ENCODE measurements at regions not wholly inside any gene's neighbourhood (a gene's known extent, or its start where the extent isn't known, plus 50 kb on each side); places are given as distances from the start of the nearest gene placed in this dataset.

DNA sequence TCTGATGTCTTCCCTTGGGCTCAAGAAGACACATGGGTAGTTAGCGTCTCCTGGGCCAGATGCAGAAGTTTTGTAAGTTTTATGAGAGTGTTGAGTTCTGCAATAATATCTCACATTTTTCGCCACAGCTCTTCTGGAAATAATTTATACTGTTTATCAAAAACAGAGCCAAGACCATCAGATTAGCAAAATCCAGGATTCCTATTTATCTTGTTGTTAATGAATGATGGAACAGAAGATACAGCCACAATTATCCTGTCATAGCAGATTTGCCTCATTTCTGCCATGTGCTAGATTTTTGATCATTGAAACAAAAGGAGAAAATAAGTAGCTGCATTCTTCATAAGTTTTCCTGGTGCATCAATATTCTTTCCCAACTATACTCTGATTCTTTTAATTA is 1048.6 kb upstream of the KLHL29 start:
- TF ChIP-seq POLR2A (IDR thresholded peaks at IDR 0.05) (no peak), CTCF (IDR thresholded peaks at IDR 0.05) (no peak)
- H3K27ac ChIP-seq, result no peak overlapping the region
- no peaks in the 10 kb centered on the region for H3K27me3 ChIP-seq
- intact Hi-C loops (cut with DNase I), result no loop called here
- DNase-seq, result no peak
- H3K4me3 ChIP-seq, result no peak overlapping the region
- no peaks in the 10 kb centered on the region for H3K4me1 ChIP-seq
- 71 to 90% (median 78%) methylated on average over 2 of the region's 2 CpGs for WGBS, 4 donors
- no peak for ATAC-seq
- H3K9me3 ChIP-seq, result no peaks in the 10 kb centered on the region
- no peaks in the 10 kb centered on the region for H3K36me3 ChIP-seq

DNA sequence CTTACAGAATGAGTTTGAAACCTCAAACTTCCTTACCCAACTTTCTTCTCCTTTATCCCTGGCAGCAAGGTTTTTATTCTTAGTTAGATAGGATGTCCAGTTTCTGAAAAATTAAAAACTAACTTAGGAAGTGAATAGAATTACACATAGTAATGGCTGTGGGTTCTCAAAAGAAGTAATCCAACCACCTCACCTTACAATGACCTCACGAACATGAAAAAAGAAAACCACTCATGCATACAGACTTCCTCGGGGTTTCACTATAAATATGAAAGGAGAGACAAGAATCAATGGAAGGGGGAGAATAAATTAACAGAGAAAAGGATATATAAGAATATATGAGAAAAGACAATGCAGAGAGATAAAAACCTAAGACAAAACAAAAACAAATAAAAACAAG is 1044.3 kb upstream of the KLHL29 start:
- Histone ChIP-seq H3K4me1 (no peaks in the 10 kb centered on the region), H3K27me3 (no peaks in the 10 kb centered on the region), H3K9me3 (no peaks in the 10 kb centered on the region), H3K4me3 (no peak overlapping the region), H3K36me3 (no peaks in the 10 kb centered on the region), H3K27ac (no peak overlapping the region)
- no peak for TF ChIP-seq POLR2A (IDR thresholded peaks at IDR 0.05)
- TF ChIP-seq CTCF (IDR thresholded peaks at IDR 0.05), result no peak
- DNase-seq (no peak), ATAC-seq (no peak)
- 85 to 96% (median 90%) methylated on average over 2 of the region's 2 CpGs for WGBS, 4 donors
- intact Hi-C loops (cut with DNase I), result no loop called here

DNA sequence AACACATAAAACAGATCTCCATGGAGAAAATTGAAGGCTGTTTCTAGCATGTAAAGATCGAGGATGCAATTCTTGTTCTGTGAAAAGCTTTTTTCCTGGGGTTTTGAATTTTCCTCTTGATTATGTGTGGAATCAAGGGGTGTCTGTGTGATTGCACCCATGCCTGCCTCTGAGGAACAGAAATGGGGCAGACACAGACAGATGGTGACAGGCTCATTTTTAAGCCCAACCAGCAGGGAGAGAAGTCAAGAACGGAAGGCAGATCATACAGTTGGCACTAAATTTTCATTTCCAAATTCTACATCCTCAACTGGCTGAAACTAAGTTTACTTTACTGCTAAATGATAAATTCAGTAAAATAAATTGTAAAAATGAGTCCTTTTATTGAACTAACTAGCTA is 1037.7 kb upstream of the KLHL29 start:
- intact Hi-C loops (cut with DNase I), result no loop called here
- Histone ChIP-seq H3K9me3 (no peaks in the 10 kb centered on the region), H3K27me3 (no peaks in the 10 kb centered on the region), H3K27ac (no peak overlapping the region), H3K36me3 (no peaks in the 10 kb centered on the region), H3K4me3 (no peak overlapping the region), H3K4me1 (no peaks in the 10 kb centered on the region)
- no peak for TF ChIP-seq POLR2A (IDR thresholded peaks at IDR 0.05)
- TF ChIP-seq CTCF (IDR thresholded peaks at IDR 0.05), result no peak
- WGBS, 4 donors, result 70 to 85% (median 78%) methylated on average over 2 of the region's 2 CpGs
- DNase-seq, result no peak
- no peak for ATAC-seq

GRCh38 chr2:22350621-22351020 is 1034.4 kb upstream of the KLHL29 start:
- WGBS, 4 donors, result 87 to 91% (median 91%) methylated on average over 7 of the region's 7 CpGs
- DNase-seq, result no peak
- intact Hi-C loops (cut with DNase I), result loop anchor here in 2 of 10 donors (10.0 kb wide), 2 partner anchors 994 to 1004 kb away; no protein-coding TSS in a partner anchor
- TF ChIP-seq POLR2A (IDR thresholded peaks at IDR 0.05), result no peak
- TF ChIP-seq CTCF (IDR thresholded peaks at IDR 0.05), result no peak
- Histone ChIP-seq H3K36me3 (no peaks in the 10 kb centered on the region), H3K27ac (no peak overlapping the region), H3K4me1 (no peaks in the 10 kb centered on the region), H3K4me3 (no peak overlapping the region), H3K9me3 (no peaks in the 10 kb centered on the region), H3K27me3 (no peaks in the 10 kb centered on the region)
- no peak for ATAC-seq

Data from heart left ventricle (tissue), 16 donors.